Calu3 (cell line): ENCODE measurements at regions not wholly inside any gene's neighbourhood (a gene's known extent, or its start where the extent isn't known, plus 50 kb on each side); places are given as distances from the start of the nearest gene placed in this dataset.

Source experiments
- BruUV-seq: library from RNA; stranded (reverse); fragments of 400-500 nt; replicated peaks from 2 replicates; lab custom pipeline; 2021; lab: Mats Ljungman, UMichigan
- CTCF ChIA-PET: fragments of 300-600 bp; sonication (Branson Sonifier 250); formaldehyde crosslinking; loops from one replicate; lab custom pipeline; 2022; ENCODE audit warnings: antibody characterized with exemption; lab: Charles Lee
- DNase-seq: peaks from one replicate; pipeline ENCODE4 v3.0.0; 2022
- H3K27ac Mint-ChIP-seq: one replicate; pipeline ENCODE4 v1.8.0; 2022; ENCODE audit warnings: mixed read lengths; ENCODE audit not compliant: unreplicated experiment
- H3K27me3 Mint-ChIP-seq: one replicate; pipeline ENCODE4 v1.8.0; 2022; ENCODE audit warnings: mixed read lengths; ENCODE audit not compliant: unreplicated experiment
- H3K36me3 Mint-ChIP-seq: one replicate; pipeline ENCODE4 v1.8.0; 2022; ENCODE audit warnings: mild to moderate bottlenecking, moderate library complexity, mixed read lengths; ENCODE audit not compliant: insufficient read depth, unreplicated experiment
- H3K4me1 Mint-ChIP-seq: one replicate; pipeline ENCODE4 v1.8.0; 2022; ENCODE audit warnings: mild to moderate bottlenecking, low read depth, mixed read lengths; ENCODE audit not compliant: unreplicated experiment
- H3K4me3 Mint-ChIP-seq: one replicate; pipeline ENCODE4 v1.8.0; 2022; ENCODE audit warnings: mild to moderate bottlenecking, low read depth, moderate library complexity, mixed read lengths; ENCODE audit not compliant: unreplicated experiment
- H3K9me3 Mint-ChIP-seq: one replicate; pipeline ENCODE4 v1.8.0; 2022; ENCODE audit warnings: low read depth, mixed read lengths; ENCODE audit not compliant: unreplicated experiment
- CTCF ChIP-seq: fragments of 200-600 bp; IDR thresholded peaks from one replicate; pipeline ENCODE4 v1.8.0; 2022; ENCODE audit warnings: antibody characterized with exemption; ENCODE audit not compliant: unreplicated experiment
- intact Hi-C: fragments of 100-400 bp; cut with micrococcal nuclease; formaldehyde crosslinking; loops from one replicate; pipeline ENCODE4 v1.10.0; 2022; ENCODE audit not compliant: unreplicated experiment

GRCh38 chr1:29964718-29965533, 728.6 kb downstream of the PTPRU start:
- no peak for TF ChIP-seq CTCF
- DNase-seq = no peak
- intact Hi-C loops = no loop called here
- CTCF ChIA-PET = no interaction called here
- no peaks in the 10 kb centered on the region for H3K27me3 Mint-ChIP-seq
- no peak overlapping the region for H3K4me3 Mint-ChIP-seq
- peaks cover 4% of the 10 kb centered on the region for H3K9me3 Mint-ChIP-seq
- no peaks in the 10 kb centered on the region for H3K4me1 Mint-ChIP-seq
- no peaks in the 10 kb centered on the region for H3K36me3 Mint-ChIP-seq
- BruUV-seq = no TSS peak
- H3K27ac Mint-ChIP-seq = no peak overlapping the region

GRCh38 chr1:29963946-29964345, 727.6 kb downstream of the PTPRU start:
- TF ChIP-seq CTCF = no peak
- Mint-ChIP-seq H3K4me1 (no peaks in the 10 kb centered on the region), H3K27ac (no peak overlapping the region), H3K9me3 (peaks cover under 1% of the 10 kb centered on the region), H3K4me3 (no peak overlapping the region), H3K36me3 (no peaks in the 10 kb centered on the region), H3K27me3 (no peaks in the 10 kb centered on the region)
- no peak for DNase-seq
- no TSS peak for BruUV-seq
- CTCF ChIA-PET = no interaction called here
- intact Hi-C loops = no loop called here

DNA sequence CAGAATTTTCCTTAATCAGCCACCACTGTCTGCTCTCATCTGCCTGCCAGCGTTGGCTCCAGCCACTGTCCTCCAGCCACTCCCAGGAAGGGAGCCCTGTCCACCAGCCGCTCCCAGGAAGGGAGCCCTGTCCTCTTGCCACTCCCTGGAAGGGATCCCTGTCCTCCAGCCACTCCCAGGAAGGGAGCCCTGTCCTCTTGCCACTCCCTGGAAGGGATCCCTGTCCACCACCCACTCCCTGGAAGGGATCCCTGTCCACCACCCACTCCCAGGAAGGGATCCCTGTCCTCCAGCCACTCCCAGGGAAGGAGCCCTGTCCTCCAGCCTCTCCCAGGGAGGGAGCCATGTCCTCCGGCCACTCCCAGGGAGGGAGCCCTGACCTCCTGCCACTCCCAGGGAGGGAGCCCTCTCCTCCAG, 726.5 kb downstream of the PTPRU start:
- H3K36me3 Mint-ChIP-seq = no peaks in the 10 kb centered on the region
- TF ChIP-seq CTCF = no peak
- CTCF ChIA-PET = no interaction called here
- no peak for DNase-seq
- H3K4me3 Mint-ChIP-seq = no peak overlapping the region
- no TSS peak for BruUV-seq
- no peaks in the 10 kb centered on the region for H3K4me1 Mint-ChIP-seq
- intact Hi-C loops = no loop called here
- H3K27ac Mint-ChIP-seq = no peak overlapping the region
- no peaks in the 10 kb centered on the region for H3K9me3 Mint-ChIP-seq
- no peaks in the 10 kb centered on the region for H3K27me3 Mint-ChIP-seq

GRCh38 chr1:29962336-29962735, 726.0 kb downstream of the PTPRU start:
- intact Hi-C loops = no loop called here
- Mint-ChIP-seq H3K9me3 (no peaks in the 10 kb centered on the region), H3K27ac (no peak overlapping the region), H3K36me3 (no peaks in the 10 kb centered on the region), H3K27me3 (no peaks in the 10 kb centered on the region), H3K4me3 (no peak overlapping the region), H3K4me1 (no peaks in the 10 kb centered on the region)
- no TSS peak for BruUV-seq
- no peak for TF ChIP-seq CTCF
- no peak for DNase-seq
- CTCF ChIA-PET = no interaction called here
